Keratinocyte (primary cell): ENCODE measurements at regions not wholly inside any gene's neighbourhood (a gene's known extent, or its start where the extent isn't known, plus 50 kb on each side); places are given as distances from the start of the nearest gene placed in this dataset.

Source experiments
- CTCF ChIP-seq, 3 experiments: IDR thresholded peaks in 1 of 3; conservative IDR thresholded peaks in 1 of 3; optimal IDR thresholded peaks in 1 of 3; 2 replicates in 2 of 3; 3 replicates in 1 of 3; pipeline versions ENCODE3 to v1.5.1; 2011; ENCODE audit warnings: low read length in 3 of 3, mild to moderate bottlenecking in 3 of 3, moderate library complexity in 2 of 3, control low read depth in 1 of 3, inconsistent platforms in 1 of 3; ENCODE audit not compliant: insufficient read depth in 2 of 3; ENCODE audit errors: extremely low read depth in 1 of 3
- EZH2 ChIP-seq: IDR thresholded peaks from one replicate; pipeline ENCODE4 v1.6.1; 2012; ENCODE audit warnings: inconsistent platforms, mild to moderate bottlenecking, low read length, moderate library complexity

- TF ChIP-seq CTCF (optimal IDR thresholded peaks at IDR 0.05 in 1 of 3, IDR thresholded peaks at IDR 0.05 in 1 of 3, conservative IDR thresholded peaks at IDR 0.05 in 1 of 3; ENCODE audit: extremely low read depth in 1 of 3, insufficient read depth in 2 of 3, low read length in 3 of 3) (no peak), EZH2 (no peak)
These were observed 201.6 kb upstream of the SVIL start for GRCh38 chr10:29836396-29836795.
